ENCODE measurements at regions not wholly inside any gene's neighbourhood (a gene's known extent, or its start where the extent isn't known, plus 50 kb on each side); places are given as distances from the start of the nearest gene placed in this dataset.

- TF ChIP-seq CTCF (IDR thresholded peaks at IDR 0.05) (no peak), POLR2A (IDR thresholded peaks at IDR 0.05) (no peak), POLR2AphosphoS5 (IDR thresholded peaks at IDR 0.05) (no peak)
These were observed 452.1 kb downstream of the TMX3 start for GRCh38 chr18:68262690-68263294.

All from upper lobe of left lung (tissue), 4 donors.